ENCODE measurements at regions not wholly inside any gene's neighbourhood (a gene's known extent, or its start where the extent isn't known, plus 50 kb on each side); places are given as distances from the start of the nearest gene placed in this dataset.
"Not testable (repeated sequence)": the region's sequence is repeated elsewhere in the genome, so short reads cannot be mapped to it uniquely, and the experiment has no call there.

DNA sequence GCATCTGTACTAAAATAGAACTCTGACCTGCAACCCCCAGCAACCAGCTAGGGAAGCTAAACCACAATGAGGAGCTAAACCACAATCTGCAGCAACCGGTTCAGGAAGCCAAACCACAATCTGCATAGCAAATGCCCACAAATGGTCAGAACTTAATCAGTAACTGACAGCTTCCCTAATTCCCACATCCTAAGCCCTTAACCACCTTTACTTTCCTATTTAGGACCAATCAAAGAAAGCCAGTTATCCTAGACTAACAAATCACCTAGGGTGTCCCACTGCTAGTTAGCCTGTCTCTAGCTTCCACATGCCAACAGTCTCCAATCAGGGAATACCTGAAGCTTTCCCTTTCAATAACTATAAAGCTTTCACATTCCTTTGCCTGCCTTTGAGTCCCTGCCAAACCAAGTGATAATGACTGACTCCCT, 424.6 kb upstream of the PTCHD4 start:
- Histone ChIP-seq H3K9ac (ENCODE audit: low read depth, low read length) (no peak overlapping the region), H3K36me3 (ENCODE audit: control insufficient read depth, insufficient read depth, low read length) (no peaks in the 10 kb centered on the region), H3K27me3 (ENCODE audit: control insufficient read depth, insufficient read depth, low read length) (no peaks in the 10 kb centered on the region), H3K4me3 (ENCODE audit: low read depth, low read length) (no peak overlapping the region), H3K4me1 (ENCODE audit: control insufficient read depth, insufficient read depth, low read length) (no peaks in the 10 kb centered on the region), H3K9me3 (ENCODE audit: control insufficient read depth, insufficient read depth, low read length) (no peaks in the 10 kb centered on the region)

DNA sequence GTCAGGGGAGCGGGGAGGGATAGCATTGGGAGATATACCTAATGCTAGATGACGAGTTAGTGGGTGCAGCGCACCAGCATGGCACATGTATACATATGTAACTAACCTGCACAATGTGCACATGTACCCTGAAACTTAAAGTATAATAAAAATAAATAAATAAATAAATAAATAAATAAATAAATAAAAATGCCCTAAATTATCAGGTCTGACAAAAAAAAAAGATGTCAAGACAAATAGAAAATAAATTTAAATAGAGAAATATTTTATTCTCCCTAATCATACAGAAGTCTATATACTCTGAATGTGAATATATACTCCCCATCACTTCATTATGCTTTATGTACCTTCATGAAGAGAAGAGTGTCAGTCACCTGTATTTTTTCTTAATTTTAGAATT, 420.0 kb upstream of the PTCHD4 start:
- H3K4me1 ChIP-seq (ENCODE audit: control insufficient read depth, insufficient read depth, low read length); H3K9me3 ChIP-seq (ENCODE audit: control insufficient read depth, insufficient read depth, low read length); H3K4me3 ChIP-seq (ENCODE audit: low read depth, low read length); H3K27me3 ChIP-seq (ENCODE audit: control insufficient read depth, insufficient read depth, low read length); H3K36me3 ChIP-seq (ENCODE audit: control insufficient read depth, insufficient read depth, low read length); H3K9ac ChIP-seq (ENCODE audit: low read depth, low read length): not testable (repeated sequence)

DNA sequence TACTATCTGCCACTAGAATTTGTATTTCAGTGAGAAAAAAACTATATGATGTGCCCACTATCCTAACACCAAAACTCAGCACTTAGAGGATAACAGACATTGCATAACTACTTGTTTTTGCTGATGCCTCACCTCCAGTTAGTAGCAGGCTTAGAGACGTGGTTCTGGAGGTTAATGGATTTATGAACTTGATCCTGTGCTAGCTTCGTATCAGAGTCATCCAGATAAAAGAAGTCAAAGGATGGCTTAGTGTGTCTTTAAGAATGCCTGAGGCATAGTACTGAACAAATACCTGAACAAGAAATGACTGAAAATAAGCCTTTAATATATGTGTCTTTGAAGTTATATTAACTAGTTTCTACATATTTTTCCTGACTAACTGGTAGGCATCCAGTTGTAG, 414.9 kb upstream of the PTCHD4 start:
- Histone ChIP-seq H3K36me3 (ENCODE audit: control insufficient read depth, insufficient read depth, low read length) (no peaks in the 10 kb centered on the region), H3K9ac (ENCODE audit: low read depth, low read length) (no peak overlapping the region), H3K4me1 (ENCODE audit: control insufficient read depth, insufficient read depth, low read length) (no peaks in the 10 kb centered on the region), H3K9me3 (ENCODE audit: control insufficient read depth, insufficient read depth, low read length) (no peaks in the 10 kb centered on the region), H3K4me3 (ENCODE audit: low read depth, low read length) (no peak overlapping the region), H3K27me3 (ENCODE audit: control insufficient read depth, insufficient read depth, low read length) (no peaks in the 10 kb centered on the region)

- H3K9ac ChIP-seq (ENCODE audit: low read depth, low read length): no peak overlapping the region
- H3K4me3 ChIP-seq (ENCODE audit: low read depth, low read length): no peak overlapping the region
- no peaks in the 10 kb centered on the region for H3K9me3 ChIP-seq (ENCODE audit: control insufficient read depth, insufficient read depth, low read length)
- no peaks in the 10 kb centered on the region for H3K36me3 ChIP-seq (ENCODE audit: control insufficient read depth, insufficient read depth, low read length)
- no peaks in the 10 kb centered on the region for H3K27me3 ChIP-seq (ENCODE audit: control insufficient read depth, insufficient read depth, low read length)
- H3K4me1 ChIP-seq (ENCODE audit: control insufficient read depth, insufficient read depth, low read length): no peaks in the 10 kb centered on the region
Measured at GRCh38 chr6:48520951-48521350, 410.0 kb upstream of the PTCHD4 start.

GRCh38 chr6:48512390-48512789, 401.4 kb upstream of the PTCHD4 start:
- Histone ChIP-seq H3K27me3 (ENCODE audit: control insufficient read depth, insufficient read depth, low read length) (no peaks in the 10 kb centered on the region), H3K4me1 (ENCODE audit: control insufficient read depth, insufficient read depth, low read length) (no peaks in the 10 kb centered on the region), H3K9ac (ENCODE audit: low read depth, low read length) (no peak overlapping the region), H3K9me3 (ENCODE audit: control insufficient read depth, insufficient read depth, low read length) (no peaks in the 10 kb centered on the region), H3K4me3 (ENCODE audit: low read depth, low read length) (no peak overlapping the region), H3K36me3 (ENCODE audit: control insufficient read depth, insufficient read depth, low read length) (no peaks in the 10 kb centered on the region)

GRCh38 chr6:48511378-48511777, 400.4 kb upstream of the PTCHD4 start:
- Histone ChIP-seq H3K4me1 (ENCODE audit: control insufficient read depth, insufficient read depth, low read length) (no peaks in the 10 kb centered on the region), H3K36me3 (ENCODE audit: control insufficient read depth, insufficient read depth, low read length) (no peaks in the 10 kb centered on the region), H3K9me3 (ENCODE audit: control insufficient read depth, insufficient read depth, low read length) (no peaks in the 10 kb centered on the region), H3K9ac (ENCODE audit: low read depth, low read length) (no peak overlapping the region), H3K4me3 (ENCODE audit: low read depth, low read length) (no peak overlapping the region), H3K27me3 (ENCODE audit: control insufficient read depth, insufficient read depth, low read length) (no peaks in the 10 kb centered on the region)

DNA sequence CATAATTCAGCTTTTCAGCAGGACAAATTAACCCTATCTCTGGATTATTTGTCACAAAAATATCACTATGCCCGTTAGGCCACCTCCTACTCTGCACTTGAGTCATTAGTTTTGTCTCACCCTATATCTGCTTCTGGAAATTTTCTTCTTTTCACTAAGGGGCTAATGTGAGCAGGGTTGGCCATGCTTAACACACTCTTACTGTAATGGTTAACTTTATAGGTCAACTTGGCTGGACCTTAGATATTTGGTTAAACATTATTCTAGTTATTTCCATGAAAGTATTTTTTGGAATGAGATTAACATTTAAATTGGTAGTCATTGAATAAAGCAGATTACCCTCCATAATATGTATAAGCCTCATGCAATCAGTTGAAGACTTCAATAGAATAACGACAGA, 394.6 kb upstream of the PTCHD4 start:
- H3K4me1 ChIP-seq (ENCODE audit: control insufficient read depth, insufficient read depth, low read length): no peaks in the 10 kb centered on the region
- H3K4me3 ChIP-seq (ENCODE audit: low read depth, low read length): no peak overlapping the region
- no peaks in the 10 kb centered on the region for H3K9me3 ChIP-seq (ENCODE audit: control insufficient read depth, insufficient read depth, low read length)
- H3K36me3 ChIP-seq (ENCODE audit: control insufficient read depth, insufficient read depth, low read length): no peaks in the 10 kb centered on the region
- no peak overlapping the region for H3K9ac ChIP-seq (ENCODE audit: low read depth, low read length)
- H3K27me3 ChIP-seq (ENCODE audit: control insufficient read depth, insufficient read depth, low read length): no peaks in the 10 kb centered on the region

DNA sequence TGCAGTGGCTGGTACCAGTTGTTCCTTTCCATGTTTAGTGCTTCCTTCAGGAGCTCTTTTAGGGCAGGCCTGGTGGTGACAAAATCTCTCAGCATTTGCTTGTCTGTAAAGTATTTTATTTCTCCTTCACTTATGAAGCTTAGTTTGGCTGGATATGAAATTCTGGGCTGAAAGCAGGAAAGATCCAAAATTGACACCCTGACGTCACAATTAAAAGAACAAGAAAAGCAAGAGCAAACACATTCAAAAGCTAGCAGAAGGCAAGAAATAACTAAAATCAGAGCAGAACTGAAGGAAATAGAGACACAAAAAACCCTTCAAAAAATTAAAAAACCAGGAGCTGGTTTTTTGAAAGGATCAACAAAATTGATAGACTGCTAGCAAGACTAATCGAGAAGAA, 382.4 kb upstream of the PTCHD4 start:
- H3K4me3 ChIP-seq (ENCODE audit: low read depth, low read length); H3K27me3 ChIP-seq (ENCODE audit: control insufficient read depth, insufficient read depth, low read length); H3K9me3 ChIP-seq (ENCODE audit: control insufficient read depth, insufficient read depth, low read length); H3K4me1 ChIP-seq (ENCODE audit: control insufficient read depth, insufficient read depth, low read length); H3K36me3 ChIP-seq (ENCODE audit: control insufficient read depth, insufficient read depth, low read length); H3K9ac ChIP-seq (ENCODE audit: low read depth, low read length): not testable (repeated sequence)

GRCh38 chr6:48490658-48491057, 379.7 kb upstream of the PTCHD4 start:
- Histone ChIP-seq H3K9me3 (ENCODE audit: control insufficient read depth, insufficient read depth, low read length) (no peaks in the 10 kb centered on the region), H3K4me3 (ENCODE audit: low read depth, low read length) (no peak overlapping the region), H3K36me3 (ENCODE audit: control insufficient read depth, insufficient read depth, low read length) (no peaks in the 10 kb centered on the region), H3K27me3 (ENCODE audit: control insufficient read depth, insufficient read depth, low read length) (no peaks in the 10 kb centered on the region), H3K9ac (ENCODE audit: low read depth, low read length) (no peak overlapping the region), H3K4me1 (ENCODE audit: control insufficient read depth, insufficient read depth, low read length) (no peaks in the 10 kb centered on the region)

- H3K27me3 ChIP-seq (ENCODE audit: control insufficient read depth, insufficient read depth, low read length): no peaks in the 10 kb centered on the region
- no peaks in the 10 kb centered on the region for H3K9me3 ChIP-seq (ENCODE audit: control insufficient read depth, insufficient read depth, low read length)
- no peaks in the 10 kb centered on the region for H3K36me3 ChIP-seq (ENCODE audit: control insufficient read depth, insufficient read depth, low read length)
- H3K4me3 ChIP-seq (ENCODE audit: low read depth, low read length): no peak overlapping the region
- H3K4me1 ChIP-seq (ENCODE audit: control insufficient read depth, insufficient read depth, low read length): no peaks in the 10 kb centered on the region
- H3K9ac ChIP-seq (ENCODE audit: low read depth, low read length): no peak overlapping the region
Measured at GRCh38 chr6:48486876-48487275, 375.9 kb upstream of the PTCHD4 start.

DNA sequence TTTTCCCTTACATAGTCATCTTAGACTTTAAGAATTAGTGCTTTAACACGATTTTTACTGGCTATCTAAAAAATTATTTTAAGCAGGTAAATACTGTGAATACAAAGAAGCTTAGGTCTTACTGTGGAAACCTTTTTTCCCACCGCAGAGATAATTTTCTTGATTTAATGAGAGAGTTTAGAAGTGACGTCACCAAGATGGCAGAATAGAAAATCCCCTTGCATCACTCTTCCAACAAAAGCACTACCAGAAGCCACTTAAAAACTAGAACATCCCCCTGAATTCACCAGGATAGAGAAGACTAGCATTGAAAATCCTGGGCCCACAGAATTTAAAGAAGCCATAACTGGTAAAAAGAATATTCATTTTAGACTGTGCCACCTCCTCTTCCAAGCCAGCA, 375.4 kb upstream of the PTCHD4 start:
- Histone ChIP-seq H3K9me3 (ENCODE audit: control insufficient read depth, insufficient read depth, low read length) (no peaks in the 10 kb centered on the region), H3K4me3 (ENCODE audit: low read depth, low read length) (no peak overlapping the region), H3K4me1 (ENCODE audit: control insufficient read depth, insufficient read depth, low read length) (no peaks in the 10 kb centered on the region), H3K36me3 (ENCODE audit: control insufficient read depth, insufficient read depth, low read length) (no peaks in the 10 kb centered on the region), H3K9ac (ENCODE audit: low read depth, low read length) (no peak overlapping the region), H3K27me3 (ENCODE audit: control insufficient read depth, insufficient read depth, low read length) (no peaks in the 10 kb centered on the region)

GRCh38 chr6:48476257-48476656, 365.3 kb upstream of the PTCHD4 start:
- Histone ChIP-seq H3K27me3 (ENCODE audit: control insufficient read depth, insufficient read depth, low read length) (no peaks in the 10 kb centered on the region), H3K9ac (ENCODE audit: low read depth, low read length) (no peak overlapping the region)

DNA sequence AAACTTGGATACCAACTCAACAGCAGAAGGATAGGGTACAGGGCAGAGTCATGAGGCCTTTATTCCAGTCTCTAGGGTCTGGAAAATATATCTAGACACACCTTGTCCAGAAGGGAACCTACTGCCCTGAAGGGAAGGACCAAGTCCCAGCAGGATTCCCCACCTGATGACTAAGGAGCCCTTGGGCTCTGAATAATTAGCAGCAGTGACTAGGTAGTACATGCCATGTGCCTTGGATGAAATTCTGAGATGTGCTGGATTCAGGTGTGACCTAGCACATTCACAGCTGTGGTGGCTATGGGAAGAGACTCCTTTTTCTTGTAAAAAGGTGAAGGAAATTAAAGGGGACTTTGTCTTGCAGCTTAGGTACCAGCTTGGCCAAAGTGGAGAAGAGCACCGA, 364.3 kb upstream of the PTCHD4 start:
- no peak overlapping the region for H3K9ac ChIP-seq (ENCODE audit: low read depth, low read length)
- no peaks in the 10 kb centered on the region for H3K36me3 ChIP-seq (ENCODE audit: control insufficient read depth, insufficient read depth, low read length)
- H3K9me3 ChIP-seq (ENCODE audit: control insufficient read depth, insufficient read depth, low read length): no peaks in the 10 kb centered on the region
- no peaks in the 10 kb centered on the region for H3K27me3 ChIP-seq (ENCODE audit: control insufficient read depth, insufficient read depth, low read length)
- H3K4me1 ChIP-seq (ENCODE audit: control insufficient read depth, insufficient read depth, low read length): no peaks in the 10 kb centered on the region
- no peak overlapping the region for H3K4me3 ChIP-seq (ENCODE audit: low read depth, low read length)

More at GRCh38 chr6:48476257-48476656, 365.3 kb upstream of the PTCHD4 start:
- H3K4me3 ChIP-seq (ENCODE audit: low read depth, low read length): no peak overlapping the region
- H3K9me3 ChIP-seq (ENCODE audit: control insufficient read depth, insufficient read depth, low read length): no peaks in the 10 kb centered on the region
- H3K36me3 ChIP-seq (ENCODE audit: control insufficient read depth, insufficient read depth, low read length): no peaks in the 10 kb centered on the region
- no peaks in the 10 kb centered on the region for H3K4me1 ChIP-seq (ENCODE audit: control insufficient read depth, insufficient read depth, low read length)

Data from iPS-15b (cell line).